ENCODE measurements at regions not wholly inside any gene's neighbourhood (a gene's known extent, or its start where the extent isn't known, plus 50 kb on each side); places are given as distances from the start of the nearest gene placed in this dataset.

DNA sequence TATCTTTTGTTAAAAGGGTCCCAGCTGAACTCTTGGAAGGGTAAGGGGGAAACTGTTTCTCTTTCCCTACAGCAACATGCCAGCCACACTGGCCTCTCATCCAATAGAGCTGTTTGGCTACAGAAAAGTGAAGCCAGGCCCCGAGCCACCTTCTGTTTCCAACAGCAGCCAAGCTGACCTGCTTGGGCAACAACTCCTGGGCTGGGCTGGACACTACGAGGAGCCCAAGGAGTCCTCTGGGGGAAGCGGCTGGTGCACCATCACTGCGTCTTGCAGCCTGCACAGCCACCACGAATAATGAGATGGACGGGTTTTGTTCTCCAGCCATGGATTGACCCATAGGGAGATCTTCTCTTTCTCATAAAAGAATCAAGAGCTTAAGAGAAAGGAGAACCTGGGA is 624.9 kb downstream of the NPHP4 start:
- no peak for TF ChIP-seq POLR2A (IDR thresholded peaks at IDR 0.05; ENCODE audit: borderline replicate concordance, extremely low read depth, insufficient read depth, insufficient read length)
- no peak for TF ChIP-seq YY1 (IDR thresholded peaks at IDR 0.05; ENCODE audit: extremely low read depth, insufficient replicate concordance, low read depth, low read length)
- TF ChIP-seq SRF (IDR thresholded peaks at IDR 0.05; ENCODE audit: low read depth): no peak
- TF ChIP-seq, protein P1, sequence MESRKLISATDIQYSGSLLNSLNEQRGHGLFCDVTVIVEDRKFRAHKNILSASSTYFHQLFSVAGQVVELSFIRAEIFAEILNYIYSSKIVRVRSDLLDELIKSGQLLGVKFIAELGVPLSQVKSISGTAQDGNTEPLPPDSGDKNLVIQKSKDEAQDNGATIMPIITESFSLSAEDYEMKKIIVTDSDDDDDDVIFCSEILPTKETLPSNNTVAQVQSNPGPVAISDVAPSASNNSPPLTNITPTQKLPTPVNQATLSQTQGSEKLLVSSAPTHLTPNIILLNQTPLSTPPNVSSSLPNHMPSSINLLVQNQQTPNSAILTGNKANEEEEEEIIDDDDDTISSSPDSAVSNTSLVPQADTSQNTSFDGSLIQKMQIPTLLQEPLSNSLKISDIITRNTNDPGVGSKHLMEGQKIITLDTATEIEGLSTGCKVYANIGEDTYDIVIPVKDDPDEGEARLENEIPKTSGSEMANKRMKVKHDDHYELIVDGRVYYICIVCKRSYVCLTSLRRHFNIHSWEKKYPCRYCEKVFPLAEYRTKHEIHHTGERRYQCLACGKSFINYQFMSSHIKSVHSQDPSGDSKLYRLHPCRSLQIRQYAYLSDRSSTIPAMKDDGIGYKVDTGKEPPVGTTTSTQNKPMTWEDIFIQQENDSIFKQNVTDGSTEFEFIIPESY (IDR thresholded peaks at IDR 0.05; ENCODE audit: extremely low read depth, insufficient replicate concordance, low read length): no peak
- TF ChIP-seq TCF7L2 (IDR thresholded peaks at IDR 0.05; ENCODE audit: borderline replicate concordance, extremely low read depth, insufficient read depth, insufficient read length): no peak
- no peak for TF ChIP-seq ZNF274 (IDR thresholded peaks at IDR 0.05; ENCODE audit: low read depth, low read length)
- TF ChIP-seq, protein P2, sequence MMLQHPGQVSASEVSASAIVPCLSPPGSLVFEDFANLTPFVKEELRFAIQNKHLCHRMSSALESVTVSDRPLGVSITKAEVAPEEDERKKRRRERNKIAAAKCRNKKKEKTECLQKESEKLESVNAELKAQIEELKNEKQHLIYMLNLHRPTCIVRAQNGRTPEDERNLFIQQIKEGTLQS (IDR thresholded peaks at IDR 0.05): no peak
- TF ChIP-seq, protein P3, sequence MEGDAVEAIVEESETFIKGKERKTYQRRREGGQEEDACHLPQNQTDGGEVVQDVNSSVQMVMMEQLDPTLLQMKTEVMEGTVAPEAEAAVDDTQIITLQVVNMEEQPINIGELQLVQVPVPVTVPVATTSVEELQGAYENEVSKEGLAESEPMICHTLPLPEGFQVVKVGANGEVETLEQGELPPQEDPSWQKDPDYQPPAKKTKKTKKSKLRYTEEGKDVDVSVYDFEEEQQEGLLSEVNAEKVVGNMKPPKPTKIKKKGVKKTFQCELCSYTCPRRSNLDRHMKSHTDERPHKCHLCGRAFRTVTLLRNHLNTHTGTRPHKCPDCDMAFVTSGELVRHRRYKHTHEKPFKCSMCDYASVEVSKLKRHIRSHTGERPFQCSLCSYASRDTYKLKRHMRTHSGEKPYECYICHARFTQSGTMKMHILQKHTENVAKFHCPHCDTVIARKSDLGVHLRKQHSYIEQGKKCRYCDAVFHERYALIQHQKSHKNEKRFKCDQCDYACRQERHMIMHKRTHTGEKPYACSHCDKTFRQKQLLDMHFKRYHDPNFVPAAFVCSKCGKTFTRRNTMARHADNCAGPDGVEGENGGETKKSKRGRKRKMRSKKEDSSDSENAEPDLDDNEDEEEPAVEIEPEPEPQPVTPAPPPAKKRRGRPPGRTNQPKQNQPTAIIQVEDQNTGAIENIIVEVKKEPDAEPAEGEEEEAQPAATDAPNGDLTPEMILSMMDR (IDR thresholded peaks at IDR 0.05 in 2 of 3, conservative IDR thresholded peaks at IDR 0.05 in 1 of 3; ENCODE audit: borderline replicate concordance in 1 of 3, insufficient read depth in 1 of 3, low read depth in 2 of 3, low read length in 2 of 3): no peak
- no peak for TF ChIP-seq FOSL1 (IDR thresholded peaks at IDR 0.05; ENCODE audit: low read depth)
- no peak for TF ChIP-seq POLR2AphosphoS5 (IDR thresholded peaks at IDR 0.05; ENCODE audit: low read depth, low read length)
- no peak for TF ChIP-seq EZH2phosphoT487 (IDR thresholded peaks at IDR 0.05; ENCODE audit: borderline replicate concordance)
- no peak for TF ChIP-seq CEBPB (IDR thresholded peaks at IDR 0.05; ENCODE audit: low read depth)
- TF ChIP-seq, protein P4, sequence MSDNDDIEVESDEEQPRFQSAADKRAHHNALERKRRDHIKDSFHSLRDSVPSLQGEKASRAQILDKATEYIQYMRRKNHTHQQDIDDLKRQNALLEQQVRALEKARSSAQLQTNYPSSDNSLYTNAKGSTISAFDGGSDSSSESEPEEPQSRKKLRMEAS (IDR thresholded peaks at IDR 0.05): no peak
- no peak for TF ChIP-seq EZH2 (IDR thresholded peaks at IDR 0.05)

Measured in HCT116 (cell line).